ENCODE measurements at regions not wholly inside any gene's neighbourhood (a gene's known extent, or its start where the extent isn't known, plus 50 kb on each side); places are given as distances from the start of the nearest gene placed in this dataset.
"Not testable (repeated sequence)": the region's sequence is repeated elsewhere in the genome, so short reads cannot be mapped to it uniquely, and the experiment has no call there.

- TF ChIP-seq CTCF (IDR thresholded peaks at IDR 0.05; ENCODE audit: extremely low read depth, missing control alignments): no peak
- DNase-seq (ENCODE audit: low spot score): no peak
These were observed 749.4 kb downstream of the SOCS6 start for GRCh38 chr18:71038196-71038595.

GRCh38 chr18:71036783-71037182, 747.9 kb downstream of the SOCS6 start:
- DNase-seq (ENCODE audit: low spot score): no peak
- TF ChIP-seq CTCF (IDR thresholded peaks at IDR 0.05; ENCODE audit: extremely low read depth, missing control alignments): no peak

- not testable (repeated sequence) for DNase-seq (ENCODE audit: low spot score)
These were observed 742.7 kb downstream of the SOCS6 start for GRCh38 chr18:71031296-71032191.

GRCh38 chr18:71030085-71030484, 741.2 kb downstream of the SOCS6 start:
- DNase-seq (ENCODE audit: low spot score): not testable (repeated sequence)

GRCh38 chr18:71028285-71028762, 739.5 kb downstream of the SOCS6 start:
- DNase-seq (ENCODE audit: low spot score): no peak
- no peak for TF ChIP-seq CTCF (IDR thresholded peaks at IDR 0.05; ENCODE audit: extremely low read depth, missing control alignments)

GRCh38 chr18:71027531-71027930, 738.7 kb downstream of the SOCS6 start:
- DNase-seq (ENCODE audit: low spot score): no peak
- no peak for TF ChIP-seq CTCF (IDR thresholded peaks at IDR 0.05; ENCODE audit: extremely low read depth, missing control alignments)

GRCh38 chr18:71025505-71026225, 736.8 kb downstream of the SOCS6 start:
- no peak for DNase-seq (ENCODE audit: low spot score)
- TF ChIP-seq CTCF (IDR thresholded peaks at IDR 0.05; ENCODE audit: extremely low read depth, missing control alignments): no peak

- no peak for DNase-seq (ENCODE audit: low spot score)
These were observed 733.5 kb downstream of the SOCS6 start for GRCh38 chr18:71022389-71022788.

More at GRCh38 chr18:71022389-71022788, 733.5 kb downstream of the SOCS6 start:
- TF ChIP-seq CTCF (IDR thresholded peaks at IDR 0.05; ENCODE audit: extremely low read depth, missing control alignments): no peak
